Trophoblast cell (in vitro differentiated cells and primary cell): ENCODE measurements at regions not wholly inside any gene's neighbourhood (a gene's known extent, or its start where the extent isn't known, plus 50 kb on each side); places are given as distances from the start of the nearest gene placed in this dataset.

Experiments used
- DNase-seq, 2 donors: peaks; one replicate each; pipeline ENCODE4 v3.0.0-alpha.2; 2016
- H2AFZ ChIP-seq: 2 replicates; pipeline ENCODE4 v1.6.1; 2013; ENCODE audit warnings: low read length, moderate library complexity, mild to moderate bottlenecking; ENCODE audit not compliant: insufficient read depth, poor library complexity
- H2AK5ac ChIP-seq: 2 replicates; pipeline ENCODE4 v1.6.1; 2013; ENCODE audit warnings: mild to moderate bottlenecking, low read length
- H2BK120ac ChIP-seq: 2 replicates; pipeline ENCODE4 v1.6.1; 2013; ENCODE audit warnings: low read length, mild to moderate bottlenecking, moderate library complexity; ENCODE audit not compliant: insufficient read depth, poor library complexity
- H2BK12ac ChIP-seq: 2 replicates; pipeline ENCODE4 v1.6.1; 2013; ENCODE audit warnings: mild to moderate bottlenecking, low read length, moderate library complexity
- H2BK5ac ChIP-seq: 2 replicates; pipeline ENCODE4 v1.6.1; 2013; ENCODE audit warnings: low read length, low read depth, moderate library complexity, mild to moderate bottlenecking; ENCODE audit not compliant: poor library complexity
- H3K14ac ChIP-seq: 2 replicates; pipeline ENCODE4 v1.6.1; 2013; ENCODE audit warnings: mild to moderate bottlenecking, low read length
- H3K18ac ChIP-seq: 2 replicates; pipeline ENCODE4 v1.6.1; 2013; ENCODE audit warnings: mild to moderate bottlenecking, low read length
- H3K23ac ChIP-seq: 2 replicates; pipeline ENCODE4 v1.6.1; 2013; ENCODE audit warnings: low read length
- H3K27ac ChIP-seq: 2 replicates; pipeline ENCODE4 v1.5.1; 2013; ENCODE audit warnings: low read depth, mild to moderate bottlenecking, inconsistent platforms, low read length, moderate library complexity
- H3K27me3 ChIP-seq: 2 replicates; pipeline ENCODE4 v1.6.1; 2013; ENCODE audit warnings: inconsistent platforms, mild to moderate bottlenecking, low read length, moderate library complexity; ENCODE audit not compliant: insufficient read depth
- H3K36me3 ChIP-seq, 2 experiments: 1 replicate in 1 of 2; 2 replicates in 1 of 2; pipeline ENCODE4 v1.6.1; 2013; ENCODE audit warnings: low read length in 2 of 2, mild to moderate bottlenecking in 2 of 2, moderate library complexity in 1 of 2; ENCODE audit not compliant: insufficient read depth in 2 of 2, control insufficient read depth in 1 of 2
- H3K4ac ChIP-seq: 2 replicates; pipeline ENCODE4 v1.6.1; 2013; ENCODE audit warnings: low read depth, mild to moderate bottlenecking, low read length, moderate library complexity
- H3K4me1 ChIP-seq, 2 experiments: 1 replicate in 1 of 2; 2 replicates in 1 of 2; pipeline ENCODE4 v1.6.1; 2013; ENCODE audit warnings: low read length in 2 of 2, mild to moderate bottlenecking in 2 of 2, moderate library complexity in 1 of 2; ENCODE audit not compliant: insufficient read depth in 2 of 2, control insufficient read depth in 1 of 2
- H3K4me2 ChIP-seq: 2 replicates; pipeline ENCODE4 v1.6.1; 2013; ENCODE audit warnings: inconsistent platforms, mild to moderate bottlenecking, low read length, moderate library complexity
- H3K4me3 ChIP-seq: 2 replicates; pipeline ENCODE4 v1.5.1; 2013; ENCODE audit warnings: mild to moderate bottlenecking, low read depth, low read length, inconsistent platforms
- H3K79me1 ChIP-seq: one replicate; pipeline ENCODE4 v1.6.1; 2013; ENCODE audit warnings: low read length
- H3K79me2 ChIP-seq: 2 replicates; pipeline ENCODE4 v1.6.1; 2013; ENCODE audit warnings: low read length, mild to moderate bottlenecking; ENCODE audit not compliant: control insufficient read depth, insufficient read depth, poor library complexity
- H3K9ac ChIP-seq: 2 replicates; pipeline ENCODE4 v1.6.1; 2013; ENCODE audit warnings: mild to moderate bottlenecking, low read length
- H3K9me3 ChIP-seq: 2 replicates; pipeline ENCODE4 v1.6.1; 2013; ENCODE audit warnings: low read depth, mild to moderate bottlenecking, control low read depth, inconsistent platforms, low read length; ENCODE audit not compliant: insufficient read depth
- H4K12ac ChIP-seq: 2 replicates; pipeline ENCODE4 v1.6.1; 2013; ENCODE audit warnings: low read depth, mild to moderate bottlenecking, low read length, moderate library complexity
- H4K8ac ChIP-seq: 2 replicates; pipeline ENCODE4 v1.6.1; 2013; ENCODE audit warnings: low read depth, mild to moderate bottlenecking, low read length, moderate library complexity
- H4K91ac ChIP-seq: one replicate; pipeline ENCODE4 v1.6.1; 2013; ENCODE audit warnings: low read depth, mild to moderate bottlenecking, low read length, moderate library complexity
- WGBS: extraction: QIAGEN DNeasy Blood & Tissue Kit; methylation state at CpG from one replicate; pipeline ENCODE4 v1.1.7; 2013; ENCODE audit warnings: missing lambda C conversion rate; ENCODE audit not compliant: insufficient read length, insufficient coverage; ENCODE audit errors: extremely low coverage; 5-methylcytosine and 5-hydroxymethylcytosine counted together

- Histone ChIP-seq H3K4ac (no peak overlapping the region), H4K91ac (no peak overlapping the region), H3K14ac (no peak overlapping the region), H3K9me3 (peaks cover 3% of the 10 kb centered on the region), H3K4me3 (no peak overlapping the region), H2AK5ac (no peak overlapping the region), H3K27ac (no peak overlapping the region), H3K79me2 (no peaks in the 10 kb centered on the region), H3K36me3 (no peaks in the 10 kb centered on the region), H4K12ac (no peak overlapping the region), H2BK12ac (no peak overlapping the region), H3K9ac (no peak overlapping the region), H3K27me3 (no peaks in the 10 kb centered on the region), H2AFZ (no peak overlapping the region), H4K8ac (no peak overlapping the region), H3K4me2 (no peak overlapping the region), H3K4me1 (no peaks in the 10 kb centered on the region), H2BK5ac (no peak overlapping the region), H3K23ac (no peak overlapping the region), H2BK120ac (no peak overlapping the region), H3K18ac (no peak overlapping the region), H3K79me1 (no peaks in the 10 kb centered on the region)
- DNase-seq: peak in 1 of 2 donors; percentile 26
- no CpG with 5 or more reads among the region's 4 CpGs for WGBS
Measured at GRCh38 chr21:35724156-35724555, 336.2 kb downstream of the SETD4 start.

DNA sequence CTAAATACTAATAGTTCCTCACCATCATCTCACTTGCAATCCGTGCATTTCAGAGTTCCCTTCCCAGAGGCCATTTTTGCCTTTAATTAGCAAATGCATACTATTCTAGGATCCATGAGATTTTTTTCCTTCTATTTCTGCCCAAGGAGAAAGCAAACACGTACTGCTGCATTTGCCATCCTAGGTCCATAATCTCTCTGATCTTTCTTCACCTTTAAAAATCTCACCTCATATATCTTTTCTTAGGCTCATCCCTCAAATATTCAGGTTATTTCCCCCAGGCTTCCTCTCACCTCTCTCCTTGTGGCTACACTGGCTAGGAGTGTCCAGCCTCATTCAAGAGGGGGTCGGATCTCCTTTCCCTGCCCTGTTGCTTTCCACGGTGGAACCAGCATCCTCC is 338.6 kb downstream of the SETD4 start:
- H2AFZ ChIP-seq: no peak overlapping the region
- H2BK120ac ChIP-seq: no peak overlapping the region
- H3K27me3 ChIP-seq: no peaks in the 10 kb centered on the region
- H3K18ac ChIP-seq: no peak overlapping the region
- H3K23ac ChIP-seq: peak overlapping the region; percentile 46
- no peak overlapping the region for H4K8ac ChIP-seq
- no peak overlapping the region for H2AK5ac ChIP-seq
- no peak overlapping the region for H2BK12ac ChIP-seq
- H4K91ac ChIP-seq: no peak overlapping the region
- DNase-seq: peak; percentile 79 to 93
- no peak overlapping the region for H3K4me2 ChIP-seq
- no peak overlapping the region for H3K4ac ChIP-seq
- no peak overlapping the region for H2BK5ac ChIP-seq
- no peak overlapping the region for H3K4me3 ChIP-seq
- H3K4me1 ChIP-seq: no peaks in the 10 kb centered on the region
- no peaks in the 10 kb centered on the region for H3K36me3 ChIP-seq
- no peaks in the 10 kb centered on the region for H3K79me1 ChIP-seq
- no peak overlapping the region for H3K27ac ChIP-seq
- H4K12ac ChIP-seq: no peak overlapping the region
- H3K79me2 ChIP-seq: no peaks in the 10 kb centered on the region
- no peak overlapping the region for H3K14ac ChIP-seq
- H3K9ac ChIP-seq: no peak overlapping the region
- H3K9me3 ChIP-seq: peaks cover 3% of the 10 kb centered on the region
- no CpG with 5 or more reads among the region's 4 CpGs for WGBS

- Histone ChIP-seq H3K9me3 (peaks cover 3% of the 10 kb centered on the region), H3K4me1 (no peaks in the 10 kb centered on the region), H2AFZ (no peak overlapping the region), H3K27ac (no peak overlapping the region), H3K14ac (no peak overlapping the region), H3K79me2 (no peaks in the 10 kb centered on the region), H2BK5ac (no peak overlapping the region), H3K4me2 (no peak overlapping the region), H3K4me3 (no peak overlapping the region), H3K23ac (no peak overlapping the region), H3K18ac (no peak overlapping the region), H3K4ac (no peak overlapping the region), H2AK5ac (no peak overlapping the region), H3K36me3 (no peaks in the 10 kb centered on the region), H2BK12ac (no peak overlapping the region), H3K9ac (no peak overlapping the region), H4K91ac (no peak overlapping the region), H4K8ac (no peak overlapping the region), H3K27me3 (no peaks in the 10 kb centered on the region), H3K79me1 (no peaks in the 10 kb centered on the region), H2BK120ac (no peak overlapping the region), H4K12ac (no peak overlapping the region)
- no peak for DNase-seq
- no CpG with 5 or more reads among the region's 6 CpGs for WGBS
Measured at GRCh38 chr21:35720208-35720731, 340.1 kb downstream of the SETD4 start.

DNA sequence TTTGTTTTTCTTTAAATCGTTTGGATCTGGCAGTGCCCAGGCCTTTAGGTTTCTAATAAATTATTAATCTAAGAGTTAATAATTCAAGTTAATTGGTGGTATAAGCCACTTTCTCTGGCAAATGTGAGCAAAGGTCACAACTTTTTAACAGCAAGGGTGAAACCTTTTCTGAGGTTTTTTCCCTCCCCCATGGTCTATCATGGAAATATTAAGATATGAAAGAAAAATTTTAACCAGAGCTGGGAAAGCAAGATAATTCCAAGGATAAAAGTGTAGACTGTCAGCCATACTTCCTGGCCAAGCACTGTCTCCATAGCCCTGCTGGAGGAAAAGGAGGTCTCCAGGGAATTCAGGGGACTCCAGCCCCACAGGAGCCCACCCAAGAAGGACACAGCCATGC is 341.2 kb downstream of the SETD4 start:
- no peaks in the 10 kb centered on the region for H3K79me2 ChIP-seq
- no peak overlapping the region for H3K4me3 ChIP-seq
- no peak for DNase-seq
- H3K36me3 ChIP-seq: no peaks in the 10 kb centered on the region
- H3K18ac ChIP-seq: no peak overlapping the region
- no peak overlapping the region for H2AK5ac ChIP-seq
- H4K91ac ChIP-seq: no peak overlapping the region
- H2BK5ac ChIP-seq: no peak overlapping the region
- no peak overlapping the region for H2AFZ ChIP-seq
- H3K23ac ChIP-seq: no peak overlapping the region
- no peaks in the 10 kb centered on the region for H3K4me1 ChIP-seq
- no peak overlapping the region for H2BK120ac ChIP-seq
- no peak overlapping the region for H3K14ac ChIP-seq
- H3K9me3 ChIP-seq: peaks cover 3% of the 10 kb centered on the region
- no peak overlapping the region for H3K9ac ChIP-seq
- WGBS: no CpG with 5 or more reads among the region's 1 CpG
- no peak overlapping the region for H3K4ac ChIP-seq
- no peak overlapping the region for H4K8ac ChIP-seq
- no peak overlapping the region for H2BK12ac ChIP-seq
- H3K27ac ChIP-seq: no peak overlapping the region
- H4K12ac ChIP-seq: no peak overlapping the region
- no peaks in the 10 kb centered on the region for H3K79me1 ChIP-seq
- no peaks in the 10 kb centered on the region for H3K27me3 ChIP-seq
- no peak overlapping the region for H3K4me2 ChIP-seq
